Endodermal cell (in vitro differentiated cells): ENCODE measurements at regions not wholly inside any gene's neighbourhood (a gene's known extent, or its start where the extent isn't known, plus 50 kb on each side); places are given as distances from the start of the nearest gene placed in this dataset.

Experiments used
- DNase-seq: peaks from one replicate; pipeline ENCODE4 v3.0.0-alpha.2; 2017
- H3K27ac ChIP-seq: 2 replicates; pipeline ENCODE4 v1.5.1; 2013; ENCODE audit warnings: mild to moderate bottlenecking, low read depth, low read length, moderate library complexity
- H3K27me3 ChIP-seq: 2 replicates; pipeline ENCODE4 v1.6.1; 2013; ENCODE audit warnings: mild to moderate bottlenecking, low read length, moderate library complexity; ENCODE audit not compliant: insufficient read depth, control insufficient read depth, poor library complexity, severe bottlenecking
- H3K36me3 ChIP-seq: 2 replicates; pipeline ENCODE4 v1.7.0; 2013; ENCODE audit warnings: mild to moderate bottlenecking, low read length, moderate library complexity; ENCODE audit not compliant: control insufficient read depth, insufficient read depth
- H3K4me1 ChIP-seq: one replicate; pipeline ENCODE4 v1.7.0; 2013; ENCODE audit warnings: low read length; ENCODE audit not compliant: control insufficient read depth, insufficient read depth
- H3K4me3 ChIP-seq: 2 replicates; pipeline ENCODE4 v1.5.1; 2013; ENCODE audit warnings: mild to moderate bottlenecking, low read length, moderate library complexity
- H3K9ac ChIP-seq: 2 replicates; pipeline ENCODE4 v1.6.1; 2013; ENCODE audit warnings: mild to moderate bottlenecking, low read length, moderate library complexity; ENCODE audit not compliant: poor library complexity, severe bottlenecking; ENCODE audit errors: extremely low read depth
- H3K9me3 ChIP-seq: 2 replicates; pipeline ENCODE4 v1.6.1; 2013; ENCODE audit warnings: mild to moderate bottlenecking, low read length, moderate library complexity; ENCODE audit not compliant: control insufficient read depth
- H3K27ac Mint-ChIP-seq: 2 replicates; pipeline ENCODE4 v1.8.0; 2020; ENCODE audit warnings: mixed read lengths
- H3K27me3 Mint-ChIP-seq: 2 replicates; pipeline ENCODE4 v1.8.0; 2021; ENCODE audit warnings: mild to moderate bottlenecking, mixed read lengths; ENCODE audit not compliant: insufficient read depth
- H3K36me3 Mint-ChIP-seq: 2 replicates; pipeline ENCODE4 v1.8.0; 2020; ENCODE audit warnings: low read depth, mixed read lengths
- H3K4me1 Mint-ChIP-seq: 2 replicates; pipeline ENCODE4 v1.8.0; 2020; ENCODE audit warnings: mixed read lengths
- H3K4me3 Mint-ChIP-seq: 2 replicates; pipeline ENCODE4 v1.8.0; 2020; ENCODE audit warnings: mild to moderate bottlenecking, moderate library complexity, mixed read lengths
- H3K9me3 Mint-ChIP-seq: 2 replicates; pipeline ENCODE4 v1.8.0; 2020; ENCODE audit warnings: mild to moderate bottlenecking, mixed read lengths
- WGBS, 2 experiments: methylation state at CpG; one replicate each; pipeline versions ENCODE4 v1.1.5 to v1.1.7; 2013; ENCODE audit warnings: missing lambda C conversion rate in 2 of 2, mixed read lengths in 1 of 2; ENCODE audit not compliant: insufficient coverage in 1 of 2, insufficient read length in 1 of 2; 5-methylcytosine and 5-hydroxymethylcytosine counted together
- TF ChIP-seq, protein P1 (sequence below): fragments of 200-600 bp; sonication (generic); conservative IDR thresholded peaks from 2 replicates; pipeline ENCODE4 v1.5.0; 2021; ENCODE audit warnings: antibody characterized with exemption, mild to moderate bottlenecking

- peaks cover 30% of the 10 kb centered on the region for H3K4me1 Mint-ChIP-seq
- no peak for DNase-seq
- H3K4me3 Mint-ChIP-seq, result no peak overlapping the region
- H3K9me3 Mint-ChIP-seq, result no peaks in the 10 kb centered on the region
- peaks cover 3% of the 10 kb centered on the region for H3K27me3 Mint-ChIP-seq
- 70 to 81% methylated on average over 5 to 7 of the region's 7 CpGs for WGBS, 2 experiments
- Histone ChIP-seq H3K9me3 (no peaks in the 10 kb centered on the region), H3K4me3 (no peak overlapping the region), H3K27ac (no peak overlapping the region), H3K36me3 (no peaks in the 10 kb centered on the region), H3K4me1 (peaks cover 13% of the 10 kb centered on the region), H3K27me3 (no peaks in the 10 kb centered on the region), H3K9ac (no peak overlapping the region)
- H3K27ac Mint-ChIP-seq, result no peak overlapping the region
- TF ChIP-seq, protein P1, sequence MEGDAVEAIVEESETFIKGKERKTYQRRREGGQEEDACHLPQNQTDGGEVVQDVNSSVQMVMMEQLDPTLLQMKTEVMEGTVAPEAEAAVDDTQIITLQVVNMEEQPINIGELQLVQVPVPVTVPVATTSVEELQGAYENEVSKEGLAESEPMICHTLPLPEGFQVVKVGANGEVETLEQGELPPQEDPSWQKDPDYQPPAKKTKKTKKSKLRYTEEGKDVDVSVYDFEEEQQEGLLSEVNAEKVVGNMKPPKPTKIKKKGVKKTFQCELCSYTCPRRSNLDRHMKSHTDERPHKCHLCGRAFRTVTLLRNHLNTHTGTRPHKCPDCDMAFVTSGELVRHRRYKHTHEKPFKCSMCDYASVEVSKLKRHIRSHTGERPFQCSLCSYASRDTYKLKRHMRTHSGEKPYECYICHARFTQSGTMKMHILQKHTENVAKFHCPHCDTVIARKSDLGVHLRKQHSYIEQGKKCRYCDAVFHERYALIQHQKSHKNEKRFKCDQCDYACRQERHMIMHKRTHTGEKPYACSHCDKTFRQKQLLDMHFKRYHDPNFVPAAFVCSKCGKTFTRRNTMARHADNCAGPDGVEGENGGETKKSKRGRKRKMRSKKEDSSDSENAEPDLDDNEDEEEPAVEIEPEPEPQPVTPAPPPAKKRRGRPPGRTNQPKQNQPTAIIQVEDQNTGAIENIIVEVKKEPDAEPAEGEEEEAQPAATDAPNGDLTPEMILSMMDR, result peak; percentile 68
- H3K36me3 Mint-ChIP-seq, result no peaks in the 10 kb centered on the region
Measured at GRCh38 chr20:22385602-22386305, 198.6 kb downstream of the FOXA2 start.

DNA sequence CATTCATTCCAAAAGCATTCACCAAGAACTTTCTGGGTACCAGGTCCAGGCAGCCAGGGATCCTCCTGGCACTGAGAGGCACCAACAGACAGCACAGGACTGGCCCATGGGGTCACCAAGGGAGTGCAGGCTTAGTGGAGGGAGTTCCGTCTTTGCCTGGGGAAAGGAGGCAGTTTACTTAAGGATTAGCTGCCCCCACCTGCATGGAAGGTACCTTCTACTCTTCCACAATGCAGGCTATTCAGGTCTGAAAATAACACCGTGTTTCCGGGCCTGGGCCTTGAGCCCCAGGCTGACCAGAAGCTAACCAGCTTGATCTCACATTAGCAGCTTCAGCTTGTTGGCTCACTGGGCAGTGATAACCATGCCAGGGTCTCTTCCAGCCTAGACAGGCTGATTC is 199.4 kb downstream of the FOXA2 start:
- H3K27me3 Mint-ChIP-seq, result peaks cover 3% of the 10 kb centered on the region
- no peaks in the 10 kb centered on the region for H3K27me3 ChIP-seq
- 82 to 88% methylated on average over 2 to 3 of the region's 3 CpGs for WGBS, 2 experiments

DNA sequence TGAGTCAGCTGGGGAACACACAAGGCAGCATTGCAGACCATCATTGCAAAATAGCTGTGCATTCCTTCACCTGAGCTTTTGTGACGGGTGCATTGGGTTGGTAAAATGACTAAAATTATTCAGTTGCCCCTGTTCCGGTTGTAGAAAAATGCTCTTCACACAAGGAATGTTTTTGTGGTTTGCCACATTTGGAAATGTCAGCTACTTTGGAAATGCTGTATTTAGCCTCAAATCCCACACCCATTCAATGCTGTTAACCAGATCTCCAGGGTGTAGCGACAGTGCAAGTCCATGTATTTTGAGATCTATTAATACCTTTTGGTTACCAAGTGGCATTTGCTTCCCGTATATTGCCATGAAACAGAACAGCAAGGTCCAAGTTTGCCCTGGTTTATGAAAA is 201.2 kb downstream of the FOXA2 start:
- Mint-ChIP-seq H3K9me3 (no peaks in the 10 kb centered on the region), H3K27ac (no peak overlapping the region), H3K27me3 (peaks cover 1% of the 10 kb centered on the region), H3K4me3 (no peak overlapping the region), H3K4me1 (peaks cover 19% of the 10 kb centered on the region), H3K36me3 (no peaks in the 10 kb centered on the region)
- no peak for DNase-seq
- TF ChIP-seq, protein P1, result no peak
- Histone ChIP-seq H3K27ac (no peak overlapping the region), H3K4me1 (peaks cover 8% of the 10 kb centered on the region), H3K9me3 (no peaks in the 10 kb centered on the region), H3K36me3 (no peaks in the 10 kb centered on the region), H3K4me3 (no peak overlapping the region), H3K27me3 (no peaks in the 10 kb centered on the region), H3K9ac (no peak overlapping the region)
- WGBS, 2 experiments, result 94 to 98% methylated on average over 4 of the region's 4 CpGs

More for the DNA sequence above, 199.4 kb downstream of the FOXA2 start:
- DNase-seq, result no peak
- Histone ChIP-seq H3K4me1 (peaks cover 9% of the 10 kb centered on the region), H3K9ac (no peak overlapping the region), H3K4me3 (no peak overlapping the region), H3K27ac (no peak overlapping the region), H3K9me3 (no peaks in the 10 kb centered on the region), H3K36me3 (no peaks in the 10 kb centered on the region)
- no peak overlapping the region for H3K4me3 Mint-ChIP-seq
- H3K27ac Mint-ChIP-seq, result no peak overlapping the region
- TF ChIP-seq, protein P1, result no peak
- H3K9me3 Mint-ChIP-seq, result no peaks in the 10 kb centered on the region
- H3K36me3 Mint-ChIP-seq, result no peaks in the 10 kb centered on the region
- peaks cover 22% of the 10 kb centered on the region for H3K4me1 Mint-ChIP-seq
